SK-N-SH (cell line): ENCODE measurements at regions not wholly inside any gene's neighbourhood (a gene's known extent, or its start where the extent isn't known, plus 50 kb on each side); places are given as distances from the start of the nearest gene placed in this dataset.

Experiments
- CHD2 ChIP-seq: fragments of 150-350 bp; IDR thresholded peaks from 2 replicates; pipeline ENCODE4 v1.6.1; 2018; ENCODE audit warnings: low read length; ENCODE audit not compliant: partially characterized antibody
- CTCF ChIP-seq: fragments of 200-600 bp; sonication (generic); IDR thresholded peaks from 2 replicates; pipeline ENCODE4 v1.6.1; 2017; ENCODE audit warnings: antibody characterized with exemption, mild to moderate bottlenecking, moderate library complexity
- POLR2AphosphoS5 ChIP-seq: IDR thresholded peaks from 2 replicates; pipeline ENCODE4 v1.6.1; 2012; ENCODE audit warnings: low read depth, low read length
- RAD21 ChIP-seq: IDR thresholded peaks from 2 replicates; pipeline ENCODE4 v1.6.1; 2012; ENCODE audit warnings: mild to moderate bottlenecking, low read length
- SMC3 ChIP-seq: IDR thresholded peaks from 2 replicates; pipeline ENCODE4 v1.6.1; 2012; ENCODE audit warnings: low read depth, low read length, improper control_type of control experiment
- TAF1 ChIP-seq: IDR thresholded peaks from 2 replicates; pipeline ENCODE4 v1.6.1; 2012; ENCODE audit warnings: low read depth, mild to moderate bottlenecking, low read length, moderate library complexity, borderline replicate concordance
- TCF12 ChIP-seq: IDR thresholded peaks from 2 replicates; pipeline ENCODE4 v1.4.0; 2012
- TF ChIP-seq, protein P1 (sequence below): fragments of 150-350 bp; IDR thresholded peaks from 2 replicates; pipeline ENCODE4 v1.6.1; 2016; ENCODE audit warnings: mild to moderate bottlenecking, low read depth, low read length

- TF ChIP-seq RAD21 (no peak), POLR2AphosphoS5 (no peak), CTCF (no peak), CHD2 (no peak), SMC3 (no peak), TAF1 (no peak), TCF12 (no peak)
- TF ChIP-seq, protein P1, sequence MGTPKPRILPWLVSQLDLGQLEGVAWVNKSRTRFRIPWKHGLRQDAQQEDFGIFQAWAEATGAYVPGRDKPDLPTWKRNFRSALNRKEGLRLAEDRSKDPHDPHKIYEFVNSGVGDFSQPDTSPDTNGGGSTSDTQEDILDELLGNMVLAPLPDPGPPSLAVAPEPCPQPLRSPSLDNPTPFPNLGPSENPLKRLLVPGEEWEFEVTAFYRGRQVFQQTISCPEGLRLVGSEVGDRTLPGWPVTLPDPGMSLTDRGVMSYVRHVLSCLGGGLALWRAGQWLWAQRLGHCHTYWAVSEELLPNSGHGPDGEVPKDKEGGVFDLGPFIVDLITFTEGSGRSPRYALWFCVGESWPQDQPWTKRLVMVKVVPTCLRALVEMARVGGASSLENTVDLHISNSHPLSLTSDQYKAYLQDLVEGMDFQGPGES, result no peak
Measured at GRCh38 chr4:171035909-171036308, 777.3 kb upstream of the GALNTL6 start.
